GM15510 (cell line): ENCODE measurements at regions not wholly inside any gene's neighbourhood (a gene's known extent, or its start where the extent isn't known, plus 50 kb on each side); places are given as distances from the start of the nearest gene placed in this dataset.

Experiments
- POLR2A ChIP-seq: IDR thresholded peaks from 3 replicates; pipeline ENCODE4 v1.6.1; 2011; ENCODE audit warnings: borderline replicate concordance; ENCODE audit not compliant: insufficient read length; ENCODE audit errors: extremely low read depth

DNA sequence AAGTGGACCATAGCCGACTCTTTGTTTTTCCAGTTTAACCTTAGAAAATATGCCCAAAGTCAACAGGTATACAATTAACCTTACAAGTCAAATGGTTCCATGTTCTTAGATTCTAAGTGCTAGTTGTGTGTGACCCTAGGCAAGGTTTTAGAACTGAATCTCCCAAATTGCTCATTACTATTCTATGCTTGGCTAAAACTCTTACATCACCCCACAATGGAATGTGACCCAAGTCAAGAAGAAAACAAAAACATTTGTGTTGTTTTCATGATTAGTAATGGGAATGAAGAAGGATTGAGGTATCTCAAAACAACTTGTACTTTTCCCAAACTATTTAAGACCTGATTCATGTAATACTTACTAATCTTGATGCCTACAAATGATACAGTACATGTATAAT, 159.2 kb downstream of the ARRDC3 start:
- TF ChIP-seq POLR2A: no peak

DNA sequence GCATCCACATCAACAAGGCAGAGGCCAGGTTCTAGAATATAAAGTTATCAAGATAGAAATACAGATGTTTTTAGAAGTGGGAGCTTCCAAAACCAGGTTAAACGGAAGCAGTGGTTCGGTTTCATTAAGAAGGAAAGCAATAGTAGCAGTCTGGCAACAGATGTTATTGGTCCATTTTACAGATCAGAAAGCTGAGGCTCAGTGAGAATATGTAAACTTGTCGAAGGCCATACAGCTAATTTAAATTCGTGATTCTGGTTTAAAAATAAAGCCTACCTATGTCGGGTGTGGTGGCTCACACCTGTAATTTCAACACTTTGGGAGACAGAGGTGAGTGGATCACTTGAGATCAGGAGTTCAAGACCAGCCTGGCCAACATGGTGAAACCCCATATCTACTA, 160.6 kb downstream of the ARRDC3 start:
- no peak for TF ChIP-seq POLR2A

DNA sequence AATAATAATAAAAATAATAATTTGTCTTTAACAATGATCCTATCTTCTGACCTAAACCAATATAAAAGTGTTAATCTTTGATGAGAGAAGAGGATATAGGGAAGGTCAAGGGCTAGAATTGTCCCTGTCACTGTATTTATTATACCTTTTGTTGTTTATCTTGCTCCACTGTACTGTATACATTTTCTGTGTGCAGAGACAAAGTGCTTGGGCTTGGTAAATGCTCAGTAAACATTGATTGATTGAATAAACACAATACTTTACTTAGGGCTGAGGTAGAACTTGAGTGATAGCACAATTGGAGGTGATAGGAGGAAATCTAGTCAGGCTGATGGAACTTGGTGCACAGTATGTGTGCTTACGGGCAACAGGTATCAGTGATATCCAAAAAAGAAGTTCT, 161.2 kb downstream of the ARRDC3 start:
- no peak for TF ChIP-seq POLR2A

DNA sequence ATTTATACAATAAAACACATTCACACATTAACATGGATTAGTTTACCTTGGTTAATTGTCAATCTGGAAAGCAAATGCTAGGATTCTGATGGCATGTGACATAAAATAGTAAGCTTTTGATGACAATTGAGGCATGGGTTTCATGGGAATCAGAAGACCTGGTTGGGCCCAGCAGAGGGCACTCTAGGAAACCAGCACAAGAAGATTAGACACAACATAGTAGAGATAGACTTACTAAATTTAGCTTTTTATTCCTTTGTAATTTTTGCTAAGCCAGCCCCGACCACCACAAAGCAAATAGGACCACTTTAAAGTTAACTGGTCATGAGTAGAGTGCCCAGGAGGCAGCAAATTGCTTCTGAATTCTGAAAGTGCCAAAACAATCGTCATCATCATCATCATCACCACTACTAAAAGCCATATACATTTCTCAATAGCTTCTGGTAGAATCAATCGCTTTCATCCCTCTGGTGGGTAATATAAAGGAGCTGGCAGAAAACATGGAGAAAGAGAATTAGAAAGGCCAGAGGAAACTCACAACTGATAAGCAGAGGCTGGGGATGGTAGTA, 163.2 kb downstream of the ARRDC3 start:
- no peak for TF ChIP-seq POLR2A

DNA sequence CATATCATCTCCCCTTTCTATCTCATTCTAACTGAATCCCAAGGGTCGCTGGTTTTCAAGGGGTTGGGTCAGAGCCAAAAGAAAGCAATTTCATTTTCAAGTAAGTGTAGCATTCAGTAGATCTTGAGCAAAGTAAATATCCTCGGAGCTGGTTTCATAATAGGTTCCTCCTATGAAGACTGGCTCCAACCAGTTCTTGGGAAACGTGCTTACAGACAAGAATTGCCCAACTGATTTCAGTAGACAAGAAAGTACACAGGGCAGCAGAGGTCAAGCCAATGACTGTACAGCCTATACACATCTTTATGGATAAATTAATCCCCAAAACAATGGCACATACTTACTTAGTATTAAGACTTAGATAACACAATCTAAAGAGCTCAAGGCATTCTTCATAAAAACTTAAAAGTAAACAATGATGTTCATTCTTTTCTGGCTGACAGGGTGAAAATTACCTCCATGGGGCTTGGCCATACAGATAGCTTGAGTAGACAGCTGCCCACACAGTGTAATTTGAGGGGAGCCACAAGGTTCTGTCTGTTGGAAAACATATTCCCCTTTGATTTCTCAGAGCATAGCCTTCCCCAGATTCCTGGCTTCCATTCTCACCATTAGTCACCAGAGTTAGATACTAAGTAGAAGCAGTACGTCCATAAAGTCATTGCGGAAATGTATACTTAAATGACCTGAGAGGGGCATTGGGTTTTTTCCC, 163.9 kb downstream of the ARRDC3 start:
- no peak for TF ChIP-seq POLR2A

DNA sequence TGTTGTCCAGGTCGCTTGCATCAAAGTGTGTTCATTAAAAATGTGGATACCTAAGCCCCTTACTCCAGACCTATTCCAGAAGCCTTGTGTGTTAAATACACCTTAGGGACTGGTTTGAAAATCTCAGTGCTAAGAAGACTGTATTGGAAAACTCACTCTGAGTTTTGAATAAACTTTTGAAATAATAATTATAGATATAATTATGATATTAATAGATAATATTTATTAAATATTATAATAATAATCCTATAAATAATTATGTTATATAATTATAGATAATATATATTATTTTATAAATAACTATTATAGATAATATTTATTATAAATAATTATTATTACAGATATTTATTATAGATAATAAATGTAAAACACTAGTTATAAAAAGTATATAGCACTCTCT, 165.3 kb downstream of the ARRDC3 start:
- TF ChIP-seq POLR2A: no peak

DNA sequence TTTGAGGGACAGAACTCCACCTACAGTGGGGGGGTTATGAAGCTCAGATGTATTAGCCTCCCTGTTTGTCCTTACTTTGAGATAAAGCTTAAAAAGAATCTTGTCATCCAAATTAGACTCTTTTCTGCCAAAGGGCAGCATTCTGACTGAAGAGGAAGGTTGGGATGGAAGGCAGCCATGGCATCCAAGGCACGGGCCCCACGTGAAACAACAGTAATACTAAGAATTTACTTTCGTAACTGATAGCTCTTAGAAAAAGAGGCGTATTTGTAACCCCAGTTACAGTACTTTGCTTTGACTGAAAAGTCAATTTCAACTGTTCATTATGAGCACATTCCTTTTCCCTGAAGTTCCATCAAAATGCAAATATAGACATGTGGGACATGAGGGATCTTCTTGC, 168.5 kb downstream of the ARRDC3 start:
- TF ChIP-seq POLR2A: no peak
